OCI-LY3 (cell line): ENCODE measurements at regions not wholly inside any gene's neighbourhood (a gene's known extent, or its start where the extent isn't known, plus 50 kb on each side); places are given as distances from the start of the nearest gene placed in this dataset.

Source experiments
- CTCF ChIP-seq: fragments of 200-600, 300-600 bp; sonication (generic); IDR thresholded peaks from 2 replicates; pipeline ENCODE4 v1.5.1; 2014; ENCODE audit warnings: antibody characterized with exemption, low read length, low read depth
- EZH2phosphoT487 ChIP-seq: fragments of 200-600 bp; shearing (Covaris generic); IDR thresholded peaks from 2 replicates; pipeline ENCODE4 v1.6.1; 2018; ENCODE audit warnings: antibody characterized with exemption, mixed run types, low read depth

- TF ChIP-seq CTCF = no peak
- TF ChIP-seq EZH2phosphoT487 = no peak
Observed at GRCh38 chr9:26574256-26574655, 318.3 kb downstream of the CAAP1 start.
